ENCODE measurements at regions not wholly inside any gene's neighbourhood (a gene's known extent, or its start where the extent isn't known, plus 50 kb on each side); places are given as distances from the start of the nearest gene placed in this dataset.

DNA sequence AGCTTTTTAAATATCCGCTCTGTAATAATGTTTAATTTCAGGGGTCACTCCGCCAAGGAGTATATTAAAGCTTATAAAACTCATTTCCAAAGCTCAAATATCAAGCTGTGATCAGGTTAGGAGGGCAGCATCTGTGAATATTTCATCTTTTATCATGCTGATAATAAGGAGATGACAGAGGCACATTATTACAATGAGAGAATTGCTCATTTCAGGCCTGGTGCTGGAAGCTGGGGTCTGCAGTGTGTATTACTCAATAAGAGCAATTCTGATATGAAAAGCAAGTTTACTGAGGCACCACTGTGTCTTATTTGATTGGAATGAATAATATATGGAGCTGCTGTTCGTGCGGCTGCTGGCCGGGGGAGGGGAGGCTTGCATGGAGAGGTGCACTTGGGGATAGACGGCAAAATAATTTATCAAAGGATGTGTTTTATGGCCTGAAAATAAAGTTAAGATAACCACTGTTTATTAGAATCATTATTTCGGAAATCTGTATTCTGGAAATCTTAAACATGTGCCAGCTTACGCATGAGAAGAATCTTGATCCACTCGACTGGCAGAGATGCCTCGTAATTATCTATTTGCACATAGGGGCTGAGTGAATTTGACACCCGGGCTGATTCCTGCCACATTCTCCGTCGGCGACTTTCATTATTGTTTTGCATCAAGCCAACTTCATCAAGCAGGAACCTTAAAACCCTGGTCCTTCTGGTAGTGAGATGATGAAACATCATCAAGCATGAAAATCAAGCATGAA, 173.2 kb downstream of the RRAGC start:
- TF ChIP-seq CTCF (IDR thresholded peaks at IDR 0.05) (no peak), POLR2A (IDR thresholded peaks at IDR 0.05) (no peak), POLR2AphosphoS5 (IDR thresholded peaks at IDR 0.05; ENCODE audit: insufficient read depth in 1 of 2, low read depth in 1 of 2) (no peak)

Measured in vagina (tissue), 2 donors.